Thyroid gland (tissue), 4 donors: ENCODE measurements at regions not wholly inside any gene's neighbourhood (a gene's known extent, or its start where the extent isn't known, plus 50 kb on each side); places are given as distances from the start of the nearest gene placed in this dataset.

Experiments used
- DNase-seq, 2 donors: peaks; one replicate each; pipeline ENCODE4 v3.0.0-alpha.2; 2019
- H3K27ac ChIP-seq, 3 donors: fragments of 200-600 bp; sonication (generic); 1 replicate in 2 of 3; 2 replicates in 1 of 3; pipeline ENCODE4 v1.5.1; 2016 to 2019; ENCODE audit warnings: mild to moderate bottlenecking in 1 of 3, moderate library complexity in 1 of 3
- H3K27me3 ChIP-seq: fragments of 200-600 bp; sonication (generic); one replicate; pipeline ENCODE4 v1.5.1; 2019
- H3K36me3 ChIP-seq, 2 donors: fragments of 200-600 bp; sonication (generic); one replicate each; pipeline ENCODE4 v1.5.1; 2016 to 2019
- H3K4me1 ChIP-seq, 2 donors: fragments of 200-600 bp; sonication (generic); one replicate each; pipeline ENCODE4 v1.5.1; 2017 to 2019
- H3K4me3 ChIP-seq, 3 donors: fragments of 200-600 bp; sonication (generic); replicated peaks in 1 of 3; 1 replicate in 2 of 3; 2 replicates in 1 of 3; pipeline ENCODE4 v1.5.1; 2016; ENCODE audit warnings: mild to moderate bottlenecking in 1 of 3
- H3K9me3 ChIP-seq: fragments of 200-600 bp; sonication (generic); one replicate; pipeline ENCODE4 v1.5.1; 2017
- POLR2A ChIP-seq, 2 donors: fragments of 450-650 bp; IDR thresholded peaks; one replicate each; pipeline ENCODE4 v1.6.1; 2017; ENCODE audit warnings: antibody characterized with exemption in 2 of 2, mild to moderate bottlenecking in 2 of 2, moderate library complexity in 1 of 2
- WGBS, 2 donors: methylation state at CpG; one replicate each; pipeline ENCODE4 v1.1.5; 2017; 5-methylcytosine and 5-hydroxymethylcytosine counted together
- intact Hi-C: fragments of 100-400 bp; cut with DNase I; formaldehyde crosslinking; loops from one replicate; pipeline ENCODE4 v1.15.1; 2023
- TF ChIP-seq, protein P1 (sequence below), 6 experiments: fragments of 200-600 bp in 3 of 6; fragments of 450-650 bp in 3 of 6; sonication (generic) in 3 of 6; IDR thresholded peaks; one replicate each; pipeline ENCODE4 v1.5.1; 2016 to 2019; ENCODE audit warnings: antibody characterized with exemption in 6 of 6, mild to moderate bottlenecking in 2 of 6, inconsistent platforms in 1 of 6, moderate library complexity in 1 of 6

GRCh38 chr5:18967637-18968036 is 1020.4 kb downstream of the CDH18 start:
- intact Hi-C loops: no loop called here
- Histone ChIP-seq H3K4me3 (no peak overlapping the region), H3K27me3 (no peaks in the 10 kb centered on the region), H3K9me3 (no peaks in the 10 kb centered on the region), H3K4me1 (no peaks in the 10 kb centered on the region), H3K36me3 (no peaks in the 10 kb centered on the region), H3K27ac (no peak overlapping the region)
- no peak for TF ChIP-seq POLR2A (IDR thresholded peaks at IDR 0.05)
- TF ChIP-seq, protein P1, sequence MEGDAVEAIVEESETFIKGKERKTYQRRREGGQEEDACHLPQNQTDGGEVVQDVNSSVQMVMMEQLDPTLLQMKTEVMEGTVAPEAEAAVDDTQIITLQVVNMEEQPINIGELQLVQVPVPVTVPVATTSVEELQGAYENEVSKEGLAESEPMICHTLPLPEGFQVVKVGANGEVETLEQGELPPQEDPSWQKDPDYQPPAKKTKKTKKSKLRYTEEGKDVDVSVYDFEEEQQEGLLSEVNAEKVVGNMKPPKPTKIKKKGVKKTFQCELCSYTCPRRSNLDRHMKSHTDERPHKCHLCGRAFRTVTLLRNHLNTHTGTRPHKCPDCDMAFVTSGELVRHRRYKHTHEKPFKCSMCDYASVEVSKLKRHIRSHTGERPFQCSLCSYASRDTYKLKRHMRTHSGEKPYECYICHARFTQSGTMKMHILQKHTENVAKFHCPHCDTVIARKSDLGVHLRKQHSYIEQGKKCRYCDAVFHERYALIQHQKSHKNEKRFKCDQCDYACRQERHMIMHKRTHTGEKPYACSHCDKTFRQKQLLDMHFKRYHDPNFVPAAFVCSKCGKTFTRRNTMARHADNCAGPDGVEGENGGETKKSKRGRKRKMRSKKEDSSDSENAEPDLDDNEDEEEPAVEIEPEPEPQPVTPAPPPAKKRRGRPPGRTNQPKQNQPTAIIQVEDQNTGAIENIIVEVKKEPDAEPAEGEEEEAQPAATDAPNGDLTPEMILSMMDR (IDR thresholded peaks at IDR 0.05): no peak
- 93 to 94% methylated on average over 1 of the region's 1 CpG for WGBS, 2 donors
- no peak for DNase-seq

DNA sequence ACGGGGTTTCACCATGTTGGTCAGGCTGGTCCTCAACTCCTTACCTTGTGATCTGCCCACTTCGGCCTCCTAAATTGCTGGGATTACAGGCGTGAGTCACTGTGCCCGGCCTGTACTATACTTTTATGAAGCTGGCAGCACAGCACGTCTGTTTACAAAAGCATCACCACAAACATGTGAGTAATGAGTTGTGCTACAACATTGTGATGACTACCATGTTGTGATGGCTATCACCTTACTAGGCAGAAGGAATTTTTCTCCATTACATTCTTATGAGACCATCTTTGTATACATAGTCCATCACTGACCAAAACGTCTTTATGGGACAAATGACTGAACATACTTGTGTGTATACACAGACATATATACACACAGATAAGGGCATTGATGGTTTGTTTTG is 1019.0 kb downstream of the CDH18 start:
- intact Hi-C loops: no loop called here
- H3K36me3 ChIP-seq: no peaks in the 10 kb centered on the region
- TF ChIP-seq, protein P1 (IDR thresholded peaks at IDR 0.05): no peak
- no peak for TF ChIP-seq POLR2A (IDR thresholded peaks at IDR 0.05)
- H3K4me1 ChIP-seq: no peaks in the 10 kb centered on the region
- WGBS, 2 donors: 71 to 89% methylated on average over 5 to 6 of the region's 6 CpGs
- H3K27me3 ChIP-seq: no peaks in the 10 kb centered on the region
- no peaks in the 10 kb centered on the region for H3K9me3 ChIP-seq
- H3K4me3 ChIP-seq: no peak overlapping the region
- no peak for DNase-seq
- no peak overlapping the region for H3K27ac ChIP-seq

GRCh38 chr5:18970000-18970399 is 1018.0 kb downstream of the CDH18 start:
- Histone ChIP-seq H3K4me3 (no peak overlapping the region), H3K27me3 (no peaks in the 10 kb centered on the region), H3K36me3 (no peaks in the 10 kb centered on the region), H3K9me3 (no peaks in the 10 kb centered on the region), H3K4me1 (no peaks in the 10 kb centered on the region), H3K27ac (no peak overlapping the region)
- intact Hi-C loops: no loop called here
- TF ChIP-seq POLR2A (IDR thresholded peaks at IDR 0.05): no peak
- TF ChIP-seq, protein P1 (IDR thresholded peaks at IDR 0.05): no peak
- DNase-seq: no peak
- 77 to 78% methylated on average over 5 of the region's 5 CpGs for WGBS, 2 donors

GRCh38 chr5:18972177-18972576 is 1015.8 kb downstream of the CDH18 start:
- TF ChIP-seq, protein P1 (IDR thresholded peaks at IDR 0.05): no peak
- intact Hi-C loops: no loop called here
- H3K4me1 ChIP-seq: no peaks in the 10 kb centered on the region
- no peak overlapping the region for H3K4me3 ChIP-seq
- H3K27ac ChIP-seq: no peak overlapping the region
- H3K27me3 ChIP-seq: no peaks in the 10 kb centered on the region
- DNase-seq: no peak
- 58 to 68% methylated on average over 3 of the region's 3 CpGs for WGBS, 2 donors
- H3K36me3 ChIP-seq: no peaks in the 10 kb centered on the region
- H3K9me3 ChIP-seq: no peaks in the 10 kb centered on the region

- no peaks in the 10 kb centered on the region for H3K9me3 ChIP-seq
- TF ChIP-seq, protein P1 (IDR thresholded peaks at IDR 0.05): no peak
- TF ChIP-seq POLR2A (IDR thresholded peaks at IDR 0.05): no peak
- intact Hi-C loops: no loop called here
- no peaks in the 10 kb centered on the region for H3K27me3 ChIP-seq
- WGBS, 2 donors: 82 to 83% methylated on average over 5 of the region's 5 CpGs
- no peak for DNase-seq
- H3K4me1 ChIP-seq: no peaks in the 10 kb centered on the region
- H3K36me3 ChIP-seq: no peaks in the 10 kb centered on the region
- H3K27ac ChIP-seq: no peak overlapping the region
- no peak overlapping the region for H3K4me3 ChIP-seq
Measured at GRCh38 chr5:18975624-18976023, 1012.4 kb downstream of the CDH18 start.
